Vagina (tissue), 2 donors: ENCODE measurements at regions not wholly inside any gene's neighbourhood (a gene's known extent, or its start where the extent isn't known, plus 50 kb on each side); places are given as distances from the start of the nearest gene placed in this dataset.

ENCODE experiments used
- CTCF ChIP-seq, 3 experiments: fragments of 450-650 bp in 2 of 3; fragments of 200-600 bp in 1 of 3; sonication (generic) in 1 of 3; IDR thresholded peaks; one replicate each; pipeline ENCODE4 v1.5.1; 2017 to 2019; ENCODE audit warnings: antibody characterized with exemption in 3 of 3, mild to moderate bottlenecking in 2 of 3, moderate library complexity in 2 of 3
- POLR2A ChIP-seq, 2 donors: fragments of 450-650 bp; IDR thresholded peaks; one replicate each; pipeline ENCODE4 v1.6.1; 2017; ENCODE audit warnings: antibody characterized with exemption in 2 of 2, mild to moderate bottlenecking in 2 of 2, moderate library complexity in 2 of 2
- POLR2AphosphoS5 ChIP-seq, 2 donors: sonication (generic); formaldehyde crosslinking; IDR thresholded peaks; one replicate each; pipeline ENCODE4 v1.9.0; 2017; ENCODE audit warnings: antibody characterized with exemption in 2 of 2, mild to moderate bottlenecking in 2 of 2, low read depth in 1 of 2; ENCODE audit not compliant: insufficient read depth in 1 of 2

- TF ChIP-seq CTCF (IDR thresholded peaks at IDR 0.05) (no peak), POLR2AphosphoS5 (IDR thresholded peaks at IDR 0.05; ENCODE audit: insufficient read depth in 1 of 2, low read depth in 1 of 2) (no peak), POLR2A (IDR thresholded peaks at IDR 0.05) (no peak)
These were observed 603.6 kb upstream of the NR2F2 start for GRCh38 chr15:95726891-95727290.
